Stimulated activated effector memory CD8-positive, alpha-beta T cell treated with anti-CD3 and anti-CD28 coated beads, Interleukin-12 subunit alpha, Interleukin-12 subunit beta, amount 100 ng/mL, for 72 hours (primary cell): ENCODE measurements at regions not wholly inside any gene's neighbourhood (a gene's known extent, or its start where the extent isn't known, plus 50 kb on each side); places are given as distances from the start of the nearest gene placed in this dataset.

Experiments used
- ATAC-seq: fragments of 150-1000 bp; cut with Tn5 transposase; 2 replicates; pipeline ENCODE4 v1.10.0; 2021
- DNase-seq, 2 donors: peaks; one replicate each; pipeline ENCODE4 v3.0.0; 2021 to 2022; ENCODE audit warnings: low spot score in 2 of 2
- H3K27ac Mint-ChIP-seq: one replicate; pipeline ENCODE4 v1.8.0; 2022; ENCODE audit warnings: mild to moderate bottlenecking, mixed read lengths
- H3K36me3 Mint-ChIP-seq: one replicate; pipeline ENCODE4 v1.8.0; 2022; ENCODE audit warnings: mild to moderate bottlenecking, mixed read lengths
- H3K4me1 Mint-ChIP-seq: one replicate; pipeline ENCODE4 v1.8.0; 2022; ENCODE audit warnings: mixed read lengths
- H3K4me3 Mint-ChIP-seq: one replicate; pipeline ENCODE4 v1.8.0; 2022; ENCODE audit warnings: mild to moderate bottlenecking, mixed read lengths
- H3K9me3 Mint-ChIP-seq: one replicate; pipeline ENCODE4 v1.8.0; 2022; ENCODE audit warnings: mixed read lengths

GRCh38 chr10:120115959-120116358, 223.4 kb downstream of the SEC23IP start:
- H3K4me1 Mint-ChIP-seq = no peaks in the 10 kb centered on the region
- H3K36me3 Mint-ChIP-seq = no peaks in the 10 kb centered on the region
- ATAC-seq (no peak), DNase-seq (no peak)
- H3K4me3 Mint-ChIP-seq = no peak overlapping the region
- no peak overlapping the region for H3K27ac Mint-ChIP-seq
- H3K9me3 Mint-ChIP-seq = peaks cover 2% of the 10 kb centered on the region

GRCh38 chr10:120121768-120122167, 229.2 kb downstream of the SEC23IP start:
- ATAC-seq (no peak), DNase-seq (no peak)
- no peaks in the 10 kb centered on the region for H3K36me3 Mint-ChIP-seq
- no peaks in the 10 kb centered on the region for H3K4me1 Mint-ChIP-seq
- no peak overlapping the region for H3K4me3 Mint-ChIP-seq
- peaks cover 2% of the 10 kb centered on the region for H3K9me3 Mint-ChIP-seq
- no peak overlapping the region for H3K27ac Mint-ChIP-seq

DNA sequence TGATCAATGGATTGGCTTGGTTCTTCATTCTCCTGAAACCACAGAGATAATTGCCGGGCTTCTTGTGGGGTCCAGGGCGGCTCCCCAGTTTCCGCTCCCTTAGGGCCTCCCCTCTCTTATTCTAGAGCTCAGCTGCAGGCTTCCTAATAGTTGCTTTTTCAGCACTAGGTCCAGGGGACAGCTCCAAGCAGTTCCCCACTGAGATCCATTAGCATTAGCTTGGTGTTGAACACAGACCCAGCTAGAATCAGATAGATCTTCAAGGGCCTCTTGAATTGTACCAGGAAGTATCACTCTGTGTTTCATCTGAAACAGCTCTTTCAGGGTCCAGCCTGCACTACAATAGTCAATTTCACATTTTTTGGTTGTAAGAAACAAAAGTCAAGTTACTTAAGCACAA, 238.7 kb downstream of the SEC23IP start:
- ATAC-seq = no peak
- no peaks in the 10 kb centered on the region for H3K4me1 Mint-ChIP-seq

DNA sequence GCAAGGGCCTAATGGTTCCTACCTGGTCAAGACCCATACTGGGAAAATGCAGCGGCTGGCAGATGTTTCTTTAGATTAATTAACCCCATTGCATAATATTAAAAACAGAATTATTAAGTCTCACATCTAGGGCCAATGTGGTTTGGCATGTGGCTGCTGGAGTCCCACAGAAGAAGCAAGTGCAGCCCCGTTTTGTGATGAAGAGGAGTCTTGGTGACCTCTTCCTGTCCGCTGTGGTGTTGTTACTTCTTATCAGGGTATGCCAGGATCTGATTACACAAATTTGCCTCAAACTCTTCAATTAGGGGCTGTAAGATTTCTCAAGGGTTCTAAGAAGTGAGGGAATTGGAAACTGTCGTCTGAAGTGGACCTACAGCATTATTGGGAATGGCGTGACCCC, 240.3 kb downstream of the SEC23IP start:
- ATAC-seq = no peak
- Mint-ChIP-seq H3K9me3 (no peaks in the 10 kb centered on the region), H3K4me3 (no peak overlapping the region), H3K36me3 (no peaks in the 10 kb centered on the region), H3K4me1 (no peaks in the 10 kb centered on the region), H3K27ac (no peak overlapping the region)
- DNase-seq = no peak

More for the DNA sequence above, 238.7 kb downstream of the SEC23IP start:
- Mint-ChIP-seq H3K4me3 (no peak overlapping the region), H3K27ac (no peak overlapping the region), H3K9me3 (no peaks in the 10 kb centered on the region), H3K36me3 (no peaks in the 10 kb centered on the region)
- no peak for DNase-seq

DNA sequence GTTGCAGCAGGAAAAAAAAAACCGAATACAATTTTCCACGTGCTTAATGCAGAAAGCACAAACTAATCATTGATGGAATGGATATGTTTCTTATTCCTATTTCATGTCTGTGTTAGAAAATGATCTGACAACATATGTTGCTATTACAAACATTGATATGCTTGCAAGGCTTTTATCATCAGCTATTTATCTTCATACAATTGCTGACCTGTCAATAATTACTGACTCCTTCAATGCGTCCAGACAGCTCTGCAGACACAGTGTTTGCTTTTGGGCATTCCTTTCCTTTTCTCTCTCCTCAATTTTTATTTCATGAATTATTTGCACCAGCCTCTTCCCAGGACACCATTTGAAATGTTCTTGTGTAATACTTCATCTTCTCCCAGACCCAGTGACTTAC, 246.2 kb downstream of the SEC23IP start:
- Mint-ChIP-seq H3K9me3 (no peaks in the 10 kb centered on the region), H3K27ac (no peak overlapping the region), H3K4me1 (no peaks in the 10 kb centered on the region), H3K4me3 (no peak overlapping the region), H3K36me3 (no peaks in the 10 kb centered on the region)
- ATAC-seq (no peak), DNase-seq (no peak)

DNA sequence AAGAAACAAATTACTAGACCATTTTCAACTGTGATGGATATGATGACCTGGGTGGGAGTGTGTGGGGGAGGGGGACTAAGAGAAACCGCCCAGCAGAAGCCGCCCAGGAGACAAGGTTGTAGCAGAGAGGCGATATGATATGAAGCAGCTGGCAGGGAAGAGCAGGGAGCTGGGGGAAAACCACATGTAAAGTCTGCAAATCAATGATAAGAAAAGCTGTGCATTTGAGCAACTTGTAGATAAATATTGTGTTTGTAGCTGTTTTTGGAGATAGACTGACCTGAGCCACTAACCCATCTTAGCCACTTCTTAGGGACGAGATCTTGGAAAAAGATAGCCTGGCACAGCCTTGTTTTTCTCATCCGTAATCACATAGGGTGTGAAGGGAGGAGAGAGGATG, 252.6 kb downstream of the SEC23IP start:
- no peak overlapping the region for H3K4me3 Mint-ChIP-seq
- no peaks in the 10 kb centered on the region for H3K4me1 Mint-ChIP-seq
- H3K27ac Mint-ChIP-seq = no peak overlapping the region
- H3K9me3 Mint-ChIP-seq = no peaks in the 10 kb centered on the region
- ATAC-seq = no peak
- DNase-seq = no peak
- H3K36me3 Mint-ChIP-seq = no peaks in the 10 kb centered on the region

DNA sequence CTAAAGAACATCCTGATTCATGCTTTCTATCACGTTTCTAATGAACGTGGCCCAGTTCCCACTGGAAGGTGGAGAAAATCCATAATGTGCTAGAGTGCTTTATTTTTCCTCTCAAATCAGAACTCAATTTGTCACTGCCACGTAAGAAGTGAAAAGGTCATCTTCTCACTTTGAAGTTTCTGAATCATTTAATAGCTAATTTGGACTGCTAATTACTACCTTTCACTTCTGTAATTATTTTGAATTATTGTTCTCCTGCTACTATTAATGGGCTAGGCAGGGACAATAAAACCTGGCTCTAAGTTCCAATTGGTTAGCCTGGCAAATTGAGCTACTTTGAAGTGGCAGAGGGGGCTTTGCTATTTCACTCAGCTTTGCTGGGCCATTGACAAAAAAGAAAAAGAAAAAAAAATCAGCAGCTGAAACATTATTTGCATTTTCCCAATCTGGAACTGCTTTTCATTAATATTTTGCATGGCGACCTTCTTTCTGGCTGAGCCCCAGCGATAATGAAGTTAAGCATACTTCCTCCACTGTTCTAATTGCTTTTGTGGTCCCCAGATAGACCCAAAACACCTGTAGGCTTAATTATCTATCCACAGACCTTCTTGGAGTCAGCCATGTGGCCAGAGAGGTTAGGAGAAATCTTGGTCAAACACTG, 264.2 kb downstream of the SEC23IP start:
- H3K9me3 Mint-ChIP-seq = no peaks in the 10 kb centered on the region
- H3K4me3 Mint-ChIP-seq = no peak overlapping the region
- no peaks in the 10 kb centered on the region for H3K36me3 Mint-ChIP-seq
- H3K27ac Mint-ChIP-seq = no peak overlapping the region
- ATAC-seq (no peak), DNase-seq (no peak)
- H3K4me1 Mint-ChIP-seq = no peaks in the 10 kb centered on the region

DNA sequence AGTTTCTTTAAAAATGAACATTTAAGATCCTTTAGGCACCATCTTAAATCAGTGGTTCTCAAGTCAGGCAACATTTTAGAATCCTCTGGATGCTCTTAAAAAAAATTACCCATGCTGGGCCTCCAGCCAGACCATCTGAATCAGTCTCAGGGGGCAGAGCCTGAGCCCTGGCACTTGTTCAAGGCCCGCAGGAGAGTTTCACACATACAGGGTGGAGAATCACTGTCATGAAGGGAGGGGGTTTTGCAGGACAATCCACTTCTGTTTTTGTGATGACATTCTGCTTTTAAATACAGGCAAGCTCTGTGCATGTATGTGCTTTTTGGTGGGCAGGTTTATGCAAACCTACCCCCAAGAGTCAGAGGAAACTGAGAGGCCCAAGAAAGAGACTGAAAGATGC, 268.6 kb downstream of the SEC23IP start:
- Mint-ChIP-seq H3K27ac (no peak overlapping the region), H3K4me3 (no peak overlapping the region), H3K36me3 (no peaks in the 10 kb centered on the region), H3K4me1 (no peaks in the 10 kb centered on the region), H3K9me3 (no peaks in the 10 kb centered on the region)
- DNase-seq = no peak
- no peak for ATAC-seq

GRCh38 chr10:120162471-120162870, 269.9 kb downstream of the SEC23IP start:
- H3K36me3 Mint-ChIP-seq = no peaks in the 10 kb centered on the region
- DNase-seq (no peak), ATAC-seq (no peak)
- no peaks in the 10 kb centered on the region for H3K9me3 Mint-ChIP-seq
- no peak overlapping the region for H3K27ac Mint-ChIP-seq
- H3K4me3 Mint-ChIP-seq = no peak overlapping the region
- H3K4me1 Mint-ChIP-seq = no peaks in the 10 kb centered on the region

DNA sequence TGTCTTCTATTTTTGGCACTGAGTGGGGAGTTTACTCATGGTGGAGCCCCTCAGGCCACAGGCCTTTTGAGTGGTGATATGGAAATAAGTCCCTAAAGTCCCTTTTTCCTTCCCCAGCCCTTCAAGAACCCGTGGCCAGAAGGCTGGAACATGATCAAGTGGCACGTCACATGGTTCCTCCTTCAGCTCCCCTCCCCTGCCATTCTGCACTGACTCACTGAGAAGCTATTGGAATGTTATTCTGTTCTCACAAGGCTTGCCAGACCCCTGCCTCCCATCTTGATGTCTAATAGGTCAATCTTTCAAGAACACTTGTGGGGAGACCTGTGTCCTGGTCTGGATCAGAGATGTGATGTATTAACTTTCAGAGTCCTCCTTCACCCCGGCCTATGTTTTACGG, 279.8 kb downstream of the SEC23IP start:
- no peaks in the 10 kb centered on the region for H3K9me3 Mint-ChIP-seq
- ATAC-seq = no peak
- no peak for DNase-seq

DNA sequence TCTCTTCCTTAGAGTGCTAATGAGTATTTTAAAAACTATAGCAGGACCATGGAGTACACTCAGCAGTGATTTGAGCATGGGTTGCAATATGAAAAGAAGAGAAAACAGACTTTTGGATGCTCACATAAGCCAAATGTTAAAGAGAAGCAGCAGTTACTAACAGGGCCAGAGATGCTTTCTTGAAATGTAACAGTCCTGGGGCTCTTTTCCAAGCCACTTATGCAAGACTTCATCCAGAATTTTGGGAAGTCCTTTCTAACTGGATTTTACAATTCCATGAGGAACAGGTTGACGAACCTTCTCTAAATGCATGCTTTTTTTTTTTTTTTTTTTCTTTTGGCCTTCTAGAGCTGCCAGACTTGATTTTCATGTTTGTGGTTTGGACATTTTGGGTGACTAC, 282.0 kb downstream of the SEC23IP start:
- no peak for DNase-seq
- Mint-ChIP-seq H3K9me3 (no peaks in the 10 kb centered on the region), H3K36me3 (no peaks in the 10 kb centered on the region), H3K4me1 (no peaks in the 10 kb centered on the region), H3K4me3 (no peak overlapping the region), H3K27ac (no peak overlapping the region)
- no peak for ATAC-seq

More for the DNA sequence above, 279.8 kb downstream of the SEC23IP start:
- Mint-ChIP-seq H3K27ac (no peak overlapping the region), H3K4me1 (no peaks in the 10 kb centered on the region), H3K36me3 (no peaks in the 10 kb centered on the region), H3K4me3 (no peak overlapping the region)

DNA sequence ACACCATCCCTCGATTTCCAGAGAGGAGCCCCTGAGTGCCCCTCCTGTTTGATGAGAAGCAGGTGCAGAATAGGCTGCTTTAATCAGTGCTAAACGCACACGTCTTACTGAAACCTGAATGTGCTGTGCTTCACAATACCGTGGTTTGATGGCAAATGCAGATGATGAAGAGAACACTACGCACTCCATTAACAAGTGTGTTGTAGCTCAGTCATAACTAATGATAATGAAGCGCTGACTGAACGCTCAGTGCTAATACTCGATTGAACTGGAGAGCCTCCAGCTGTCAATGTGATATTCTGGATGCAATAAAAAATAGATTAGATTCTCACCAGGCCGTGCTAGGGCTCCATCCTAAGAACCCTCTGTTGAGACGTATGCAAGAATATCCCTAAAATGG, 279.7 kb upstream of the PLPP4 start:
- DNase-seq = no peak
- no peaks in the 10 kb centered on the region for H3K9me3 Mint-ChIP-seq
- no peaks in the 10 kb centered on the region for H3K4me1 Mint-ChIP-seq
- ATAC-seq = no peak
- H3K27ac Mint-ChIP-seq = no peak overlapping the region
- no peak overlapping the region for H3K4me3 Mint-ChIP-seq
- H3K36me3 Mint-ChIP-seq = no peaks in the 10 kb centered on the region

- no peak overlapping the region for H3K27ac Mint-ChIP-seq
- no peak overlapping the region for H3K4me3 Mint-ChIP-seq
- no peaks in the 10 kb centered on the region for H3K4me1 Mint-ChIP-seq
- DNase-seq (no peak), ATAC-seq (no peak)
- no peaks in the 10 kb centered on the region for H3K36me3 Mint-ChIP-seq
- H3K9me3 Mint-ChIP-seq = no peaks in the 10 kb centered on the region
Observed at GRCh38 chr10:120180160-120180559, 276.9 kb upstream of the PLPP4 start.

- ATAC-seq = no peak
- H3K36me3 Mint-ChIP-seq = no peaks in the 10 kb centered on the region
- no peak for DNase-seq
- H3K4me1 Mint-ChIP-seq = no peaks in the 10 kb centered on the region
- no peaks in the 10 kb centered on the region for H3K9me3 Mint-ChIP-seq
- no peak overlapping the region for H3K27ac Mint-ChIP-seq
- no peak overlapping the region for H3K4me3 Mint-ChIP-seq
Observed at GRCh38 chr10:120181154-120181553, 275.9 kb upstream of the PLPP4 start.

DNA sequence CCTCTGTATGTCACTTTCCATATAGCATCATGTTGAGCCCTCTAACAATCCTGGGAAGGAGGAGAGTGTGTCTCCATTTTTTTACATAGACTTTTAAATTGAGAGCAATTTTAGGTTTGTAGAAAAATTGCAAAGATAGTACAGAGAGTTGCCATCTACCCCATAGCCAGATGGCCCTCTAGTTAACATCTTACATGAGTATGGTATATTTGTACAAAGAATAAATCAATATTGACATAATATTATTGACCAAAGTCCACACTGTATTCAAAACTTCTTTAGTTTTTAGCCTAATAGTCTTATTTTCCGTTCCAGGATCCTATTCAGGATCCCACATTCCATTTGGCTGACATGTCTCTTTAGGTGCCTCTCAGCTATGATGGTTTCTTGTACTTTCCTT, 274.6 kb upstream of the PLPP4 start:
- Mint-ChIP-seq H3K9me3 (peaks cover 3% of the 10 kb centered on the region), H3K4me1 (no peaks in the 10 kb centered on the region), H3K36me3 (no peaks in the 10 kb centered on the region), H3K27ac (no peak overlapping the region), H3K4me3 (no peak overlapping the region)
- no peak for DNase-seq
- ATAC-seq = no peak

DNA sequence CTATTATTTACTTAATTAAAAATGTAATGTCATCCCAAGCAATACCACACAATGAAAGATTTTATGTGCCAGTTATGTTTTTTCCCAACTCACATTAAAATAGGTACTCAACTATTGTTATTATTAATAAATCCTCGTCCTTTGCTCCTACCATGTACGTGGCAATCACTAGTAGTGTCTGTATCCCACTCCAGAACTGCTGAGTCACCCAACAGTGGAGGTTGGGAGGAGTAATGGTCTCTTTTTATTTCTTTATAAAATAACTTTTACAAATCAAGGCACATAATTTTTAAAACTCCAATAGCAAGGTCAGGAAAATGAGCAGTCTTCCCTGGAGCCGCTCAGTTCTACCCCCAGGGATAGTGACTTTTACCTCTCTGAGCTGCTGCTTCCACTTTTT, 273.5 kb upstream of the PLPP4 start:
- Mint-ChIP-seq H3K4me3 (no peak overlapping the region), H3K27ac (no peak overlapping the region)
- ATAC-seq = no peak

More for the DNA sequence above, 273.5 kb upstream of the PLPP4 start:
- H3K36me3 Mint-ChIP-seq = no peaks in the 10 kb centered on the region
- H3K4me1 Mint-ChIP-seq = no peaks in the 10 kb centered on the region
- peaks cover 3% of the 10 kb centered on the region for H3K9me3 Mint-ChIP-seq
- no peak for DNase-seq
